ENCODE measurements at regions not wholly inside any gene's neighbourhood (a gene's known extent, or its start where the extent isn't known, plus 50 kb on each side); places are given as distances from the start of the nearest gene placed in this dataset.
"Not testable (repeated sequence)": the region's sequence is repeated elsewhere in the genome, so short reads cannot be mapped to it uniquely, and the experiment has no call there.

- ATAC-seq; intact Hi-C loops (cut with micrococcal nuclease); DNase-seq: not testable (repeated sequence)
These were observed 158.9 kb upstream of the PRKX start for GRCh38 chrX:3872226-3872879.

DNA sequence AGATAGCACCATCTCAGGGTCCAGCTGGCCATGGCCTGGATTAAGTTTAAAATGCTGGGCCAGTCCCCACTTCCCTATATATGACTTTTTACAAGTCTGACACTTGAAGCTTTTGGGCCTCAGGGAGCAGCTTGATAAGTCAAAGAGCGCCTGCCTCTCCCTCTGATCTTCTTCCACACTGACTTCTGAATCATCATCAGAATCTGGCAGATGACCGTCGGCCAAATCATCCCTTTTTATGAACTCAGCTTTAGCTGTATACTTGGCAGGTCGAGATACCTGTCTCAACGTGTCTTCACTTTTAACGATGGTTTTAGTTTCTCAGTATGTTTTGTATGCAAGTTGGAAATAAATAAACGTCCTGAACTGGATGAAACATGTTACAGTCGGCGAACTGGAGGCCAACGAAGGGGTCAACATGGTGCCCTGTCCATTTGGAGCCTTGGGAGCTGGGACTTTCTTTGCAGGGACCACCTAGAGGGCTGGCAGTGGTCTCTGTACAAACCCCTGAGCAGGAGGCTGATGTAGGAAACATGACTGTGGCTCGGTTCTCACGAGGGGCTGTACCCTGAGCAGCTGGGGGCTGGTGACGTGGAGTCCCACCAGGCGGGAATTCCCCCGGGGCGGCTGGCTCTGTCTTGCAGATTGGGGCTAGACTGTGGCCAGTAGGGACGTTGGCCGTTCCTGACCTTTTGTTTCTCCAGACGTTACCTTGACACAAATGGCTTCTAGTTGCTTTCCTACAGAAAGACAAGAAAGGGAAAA, 153.8 kb upstream of the PRKX start:
- DNase-seq; ATAC-seq; intact Hi-C loops (cut with micrococcal nuclease): not testable (repeated sequence)

DNA sequence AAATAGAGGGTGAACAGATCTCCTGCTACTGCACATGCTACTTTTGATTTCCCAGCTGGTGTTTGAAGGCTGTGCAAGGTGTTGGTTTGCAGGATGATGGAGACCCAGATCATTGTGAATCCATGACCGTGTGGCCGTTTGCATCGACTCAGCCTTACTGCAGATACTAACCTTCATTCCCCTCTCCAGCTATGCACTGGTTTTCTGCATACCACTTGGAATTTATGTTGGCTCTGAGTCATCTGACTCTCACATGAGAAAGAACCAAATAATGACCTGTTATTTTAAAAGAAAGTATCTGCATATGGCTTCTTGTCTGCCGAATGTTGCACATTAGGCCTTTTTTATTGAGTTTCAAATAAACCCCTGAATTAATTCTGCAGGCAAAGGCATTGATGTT, 144.9 kb upstream of the PRKX start:
- ATAC-seq; DNase-seq; intact Hi-C loops (cut with micrococcal nuclease): not testable (repeated sequence)

GRCh38 chrX:3843522-3844145, 130.2 kb upstream of the PRKX start:
- intact Hi-C loops (cut with micrococcal nuclease); DNase-seq: not testable (repeated sequence)
- peak; percentile 83 for ATAC-seq

- ATAC-seq; DNase-seq; intact Hi-C loops (cut with micrococcal nuclease): not testable (repeated sequence)
These were observed 129.5 kb upstream of the PRKX start for GRCh38 chrX:3842822-3843521.

- ATAC-seq; intact Hi-C loops (cut with micrococcal nuclease); DNase-seq: not testable (repeated sequence)
These were observed 125.3 kb upstream of the PRKX start for GRCh38 chrX:3838754-3839153.

GRCh38 chrX:3837958-3838643, 124.7 kb upstream of the PRKX start:
- intact Hi-C loops (cut with micrococcal nuclease); ATAC-seq; DNase-seq: not testable (repeated sequence)

DNA sequence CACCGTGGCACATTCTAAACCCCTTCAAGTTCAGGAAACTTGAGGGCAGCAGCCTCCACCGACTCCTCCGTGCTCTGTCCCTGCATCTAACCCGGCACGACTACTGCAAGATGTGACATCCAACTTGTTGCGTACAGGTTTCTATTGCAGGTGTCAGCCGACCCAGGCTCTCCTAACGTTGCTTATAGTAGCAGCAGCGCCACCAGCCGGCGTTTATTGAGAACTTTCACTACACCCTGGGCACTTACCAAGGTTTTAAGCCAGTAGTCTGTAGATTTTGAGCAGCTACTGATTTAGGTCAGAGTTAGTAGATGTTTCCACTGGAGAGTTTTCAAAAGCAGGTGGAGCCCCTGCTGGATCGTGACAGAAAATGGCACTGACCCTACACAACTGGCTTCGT, 123.8 kb upstream of the PRKX start:
- DNase-seq; intact Hi-C loops (cut with micrococcal nuclease); ATAC-seq: not testable (repeated sequence)

DNA sequence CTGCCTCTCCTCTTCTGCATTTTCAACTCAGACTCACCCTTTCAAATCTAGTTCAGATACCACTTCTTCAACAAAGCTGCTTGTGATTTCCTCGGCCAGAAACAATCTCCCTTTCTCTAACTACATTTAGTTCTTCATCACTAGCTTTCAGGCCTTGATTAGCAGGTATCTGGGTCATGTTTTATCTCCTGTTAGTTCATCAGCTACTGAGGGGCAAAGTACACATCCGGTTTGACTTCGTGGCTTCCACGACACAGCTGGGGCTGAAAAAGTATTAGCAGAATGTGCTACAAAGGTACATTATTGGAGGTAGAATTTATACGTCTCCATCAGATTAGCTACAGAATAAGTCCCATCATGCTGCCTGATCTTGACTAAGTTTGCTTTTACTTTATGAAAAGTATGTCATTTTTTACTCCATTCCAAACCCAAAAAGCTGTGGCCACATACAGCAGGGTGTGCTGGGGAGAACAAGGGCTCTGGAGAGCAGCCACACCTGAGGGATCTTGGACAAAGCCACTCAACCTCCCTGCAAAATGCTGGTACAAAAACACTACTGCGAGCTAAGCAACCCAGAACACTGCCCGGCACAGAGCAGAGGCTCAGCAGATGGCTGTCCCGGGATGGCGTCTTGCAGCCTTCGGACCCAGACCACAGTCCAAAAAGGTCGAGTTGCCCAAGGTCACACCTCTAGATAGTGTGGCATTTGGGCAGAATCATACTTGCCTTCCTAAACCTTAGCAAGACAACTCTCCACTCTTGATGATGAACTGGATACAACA, 120.5 kb upstream of the PRKX start:
- intact Hi-C loops (cut with micrococcal nuclease); DNase-seq; ATAC-seq: not testable (repeated sequence)

- ATAC-seq; intact Hi-C loops (cut with micrococcal nuclease); DNase-seq: not testable (repeated sequence)
These were observed 116.6 kb upstream of the PRKX start for GRCh38 chrX:3830020-3830419.

DNA sequence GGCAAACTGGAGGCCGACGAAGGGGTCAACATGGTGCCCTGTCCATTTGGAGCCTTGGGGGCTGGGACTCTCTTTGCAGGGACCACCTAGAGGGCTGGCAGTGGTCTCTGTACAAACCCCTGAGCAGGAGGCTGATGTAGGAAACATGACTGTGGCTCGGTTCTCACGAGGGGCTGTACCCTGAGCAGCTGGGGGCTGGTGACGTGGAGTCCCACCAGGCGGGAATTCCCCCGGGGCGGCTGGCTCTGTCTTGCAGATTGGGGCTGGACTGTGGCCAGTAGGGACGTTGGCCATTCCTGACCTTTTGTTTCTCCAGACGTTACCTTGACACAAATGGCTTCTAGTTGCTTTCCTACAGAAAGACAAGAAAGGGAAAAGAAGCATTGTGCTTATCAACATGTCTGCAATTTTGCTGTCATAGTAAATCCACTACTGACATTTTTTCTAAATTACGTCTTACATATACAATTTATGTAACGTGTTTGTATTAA, 115.6 kb upstream of the PRKX start:
- ATAC-seq; DNase-seq; intact Hi-C loops (cut with micrococcal nuclease): not testable (repeated sequence)

- ATAC-seq; DNase-seq; intact Hi-C loops (cut with micrococcal nuclease): not testable (repeated sequence)
These were observed 115.1 kb upstream of the PRKX start for GRCh38 chrX:3828378-3829040.

- DNase-seq; intact Hi-C loops (cut with micrococcal nuclease): not testable (repeated sequence)
These were observed 110.6 kb upstream of the PRKX start for GRCh38 chrX:3824008-3824407.

DNA sequence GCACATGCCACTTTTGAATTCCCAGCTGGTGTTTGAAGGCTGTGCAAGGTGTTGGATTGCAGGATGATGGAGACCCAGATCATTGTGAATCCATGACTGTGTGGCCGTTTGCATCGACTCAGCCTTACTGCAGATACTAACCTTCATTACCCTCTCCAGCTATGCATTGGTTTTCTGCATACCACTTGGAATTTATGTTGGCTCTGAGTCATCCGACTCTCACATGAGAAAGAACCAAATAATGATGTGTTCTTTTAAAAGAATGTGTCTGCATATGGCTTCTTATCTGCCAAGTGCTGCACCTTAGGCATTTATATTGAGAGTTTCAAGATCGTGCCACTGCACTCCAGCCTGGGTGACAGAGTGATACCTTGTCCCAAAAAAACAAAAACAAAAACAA, 106.7 kb upstream of the PRKX start:
- DNase-seq (no peak), ATAC-seq (no peak)
- intact Hi-C loops (cut with micrococcal nuclease), result no loop called here

More at GRCh38 chrX:3824008-3824407, 110.6 kb upstream of the PRKX start:
- ATAC-seq, result not testable (repeated sequence)

DNA sequence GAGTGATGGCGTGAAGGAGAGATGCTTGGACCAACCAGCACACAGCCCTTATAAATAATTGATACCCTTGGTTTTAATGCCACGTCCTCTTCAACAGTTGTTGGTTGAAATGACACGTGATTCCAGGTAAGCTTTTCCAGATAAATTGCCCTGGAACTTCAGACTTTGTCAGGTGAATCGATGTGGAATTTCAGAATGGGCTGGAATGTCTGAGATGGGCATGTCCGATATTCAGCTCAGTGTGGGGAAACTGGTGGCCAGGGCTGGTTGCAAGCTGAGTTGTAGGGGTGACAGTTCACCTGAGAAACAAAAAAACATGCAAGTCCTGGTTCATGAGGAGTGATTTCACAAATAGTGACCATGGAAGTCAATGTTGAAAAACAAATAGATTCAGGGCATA, 104.0 kb upstream of the PRKX start:
- ATAC-seq; intact Hi-C loops (cut with micrococcal nuclease): not testable (repeated sequence)

GRCh38 chrX:3815896-3816664, 102.6 kb upstream of the PRKX start:
- peak; percentile 56 for DNase-seq
- intact Hi-C loops (cut with micrococcal nuclease), result no loop called here

More for the DNA sequence above, 104.0 kb upstream of the PRKX start:
- not testable (repeated sequence) for DNase-seq

More at GRCh38 chrX:3815896-3816664, 102.6 kb upstream of the PRKX start:
- peak; percentile 27 for ATAC-seq
